ENCODE measurements at regions not wholly inside any gene's neighbourhood (a gene's known extent, or its start where the extent isn't known, plus 50 kb on each side); places are given as distances from the start of the nearest gene placed in this dataset.

DNA sequence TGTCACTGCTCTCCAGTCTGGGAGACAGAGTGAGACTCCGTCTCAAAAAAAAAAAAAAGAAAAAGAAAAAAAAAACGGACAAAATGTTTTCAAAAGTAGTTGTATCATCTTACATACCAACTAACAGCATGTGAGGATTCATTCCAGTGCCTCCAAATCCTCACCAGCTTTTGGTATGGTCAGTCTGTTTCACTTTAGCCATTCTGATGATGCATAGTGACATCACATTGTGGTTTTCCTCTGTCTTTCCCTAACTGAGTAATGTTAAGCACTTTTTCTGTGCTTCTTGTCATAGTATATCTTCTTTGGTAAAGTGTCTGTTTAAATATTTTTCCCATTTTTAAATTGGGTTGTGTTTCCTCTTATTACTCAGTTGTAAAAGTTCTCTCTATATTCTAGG is 251.4 kb upstream of the CTBP2 start (continued):
- TF ChIP-seq, protein P1, sequence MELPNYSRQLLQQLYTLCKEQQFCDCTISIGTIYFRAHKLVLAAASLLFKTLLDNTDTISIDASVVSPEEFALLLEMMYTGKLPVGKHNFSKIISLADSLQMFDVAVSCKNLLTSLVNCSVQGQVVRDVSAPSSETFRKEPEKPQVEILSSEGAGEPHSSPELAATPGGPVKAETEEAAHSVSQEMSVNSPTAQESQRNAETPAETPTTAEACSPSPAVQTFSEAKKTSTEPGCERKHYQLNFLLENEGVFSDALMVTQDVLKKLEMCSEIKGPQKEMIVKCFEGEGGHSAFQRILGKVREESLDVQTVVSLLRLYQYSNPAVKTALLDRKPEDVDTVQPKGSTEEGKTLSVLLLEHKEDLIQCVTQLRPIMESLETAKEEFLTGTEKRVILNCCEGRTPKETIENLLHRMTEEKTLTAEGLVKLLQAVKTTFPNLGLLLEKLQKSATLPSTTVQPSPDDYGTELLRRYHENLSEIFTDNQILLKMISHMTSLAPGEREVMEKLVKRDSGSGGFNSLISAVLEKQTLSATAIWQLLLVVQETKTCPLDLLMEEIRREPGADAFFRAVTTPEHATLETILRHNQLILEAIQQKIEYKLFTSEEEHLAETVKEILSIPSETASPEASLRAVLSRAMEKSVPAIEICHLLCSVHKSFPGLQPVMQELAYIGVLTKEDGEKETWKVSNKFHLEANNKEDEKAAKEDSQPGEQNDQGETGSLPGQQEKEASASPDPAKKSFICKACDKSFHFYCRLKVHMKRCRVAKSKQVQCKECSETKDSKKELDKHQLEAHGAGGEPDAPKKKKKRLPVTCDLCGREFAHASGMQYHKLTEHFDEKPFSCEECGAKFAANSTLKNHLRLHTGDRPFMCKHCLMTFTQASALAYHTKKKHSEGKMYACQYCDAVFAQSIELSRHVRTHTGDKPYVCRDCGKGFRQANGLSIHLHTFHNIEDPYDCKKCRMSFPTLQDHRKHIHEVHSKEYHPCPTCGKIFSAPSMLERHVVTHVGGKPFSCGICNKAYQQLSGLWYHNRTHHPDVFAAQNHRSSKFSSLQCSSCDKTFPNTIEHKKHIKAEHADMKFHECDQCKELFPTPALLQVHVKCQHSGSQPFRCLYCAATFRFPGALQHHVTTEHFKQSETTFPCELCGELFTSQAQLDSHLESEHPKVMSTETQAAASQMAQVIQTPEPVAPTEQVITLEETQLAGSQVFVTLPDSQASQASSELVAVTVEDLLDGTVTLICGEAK (IDR thresholded peaks at IDR 0.05; ENCODE audit: borderline replicate concordance): no peak
- TF ChIP-seq, protein P2, sequence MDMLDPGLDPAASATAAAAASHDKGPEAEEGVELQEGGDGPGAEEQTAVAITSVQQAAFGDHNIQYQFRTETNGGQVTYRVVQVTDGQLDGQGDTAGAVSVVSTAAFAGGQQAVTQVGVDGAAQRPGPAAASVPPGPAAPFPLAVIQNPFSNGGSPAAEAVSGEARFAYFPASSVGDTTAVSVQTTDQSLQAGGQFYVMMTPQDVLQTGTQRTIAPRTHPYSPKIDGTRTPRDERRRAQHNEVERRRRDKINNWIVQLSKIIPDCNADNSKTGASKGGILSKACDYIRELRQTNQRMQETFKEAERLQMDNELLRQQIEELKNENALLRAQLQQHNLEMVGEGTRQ (IDR thresholded peaks at IDR 0.05; ENCODE audit: borderline replicate concordance, low read depth, low read length): no peak

DNA sequence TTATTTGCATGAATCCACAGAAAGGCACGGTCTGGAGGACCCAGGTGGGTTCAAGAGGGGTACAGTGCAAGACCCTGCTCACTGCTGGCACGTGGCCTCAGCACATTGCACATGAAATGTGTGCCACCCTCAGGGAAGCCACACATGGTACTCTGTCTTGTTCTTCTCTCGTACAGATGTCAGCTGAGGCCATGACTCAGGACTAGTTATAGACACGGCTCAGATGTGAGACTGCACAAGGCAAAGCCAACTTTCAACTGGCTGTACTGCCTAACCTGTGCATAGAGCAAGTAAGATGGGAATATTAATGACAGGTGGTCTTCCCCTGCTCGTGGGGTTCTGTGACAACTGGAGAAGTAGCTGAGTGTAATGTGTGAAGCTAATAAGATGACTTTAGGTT is 249.4 kb upstream of the CTBP2 start:
- H3K9ac ChIP-seq (ENCODE audit: control insufficient read depth, insufficient read depth, low read length): no peak overlapping the region
- no peak overlapping the region for H3K4me2 ChIP-seq (ENCODE audit: control insufficient read depth, insufficient read depth)
- WGBS (ENCODE audit: insufficient coverage, insufficient replicate concordance, low lambda C conversion rate, missing lambda C conversion rate): 15% methylated on average over 5 of the region's 5 CpGs
- TF ChIP-seq TAF1 (IDR thresholded peaks at IDR 0.05; ENCODE audit: borderline replicate concordance, low read depth, low read length) (no peak), BRCA1 (IDR thresholded peaks at IDR 0.05; ENCODE audit: low read depth, low read length) (no peak)
- no peaks in the 10 kb centered on the region for H3K9me3 ChIP-seq (replicated peaks; ENCODE audit: control insufficient read depth, insufficient read depth, low read length)
- ChIA-PET SMC1A (ENCODE audit: uncharacterized antibody, unreplicated experiment) (no interaction called here), POLR2A (no interaction called here), CTCF (no interaction called here), RAD21 (ENCODE audit: unreplicated experiment) (no interaction called here)
- no peak overlapping the region for H3K27ac ChIP-seq (ENCODE audit: control insufficient read depth, insufficient read depth)
- H3K79me2 ChIP-seq (ENCODE audit: control insufficient read depth, insufficient read depth, low read length): no peaks in the 10 kb centered on the region
- H3K4me1 ChIP-seq (ENCODE audit: control insufficient read depth, insufficient read depth, low read length): no peaks in the 10 kb centered on the region
- H3K36me3 ChIP-seq (ENCODE audit: control insufficient read depth in 2 of 2, insufficient read depth in 2 of 2, low read length in 1 of 2): no peaks in the 10 kb centered on the region
- ATAC-seq (no peak), DNase-seq (ENCODE audit: low read depth, low spot score) (no peak), FAIRE-seq (no peak)
- no TSS peak for BruUV-seq (replicated peaks)
- intact Hi-C loops (cut with micrococcal nuclease; ENCODE audit: unreplicated experiment): no loop called here
- H3K4me3 ChIP-seq: no peak overlapping the region
- no peaks in the 10 kb centered on the region for H4K20me1 ChIP-seq (ENCODE audit: control insufficient read depth, insufficient read depth)
- in situ Hi-C loops (cut with MboI): no loop called here
- H2AFZ ChIP-seq (ENCODE audit: control insufficient read depth, low read depth, low read length): no peak overlapping the region
- no peaks in the 10 kb centered on the region for H3K27me3 ChIP-seq (replicated peaks in 1 of 2; ENCODE audit: control insufficient read depth in 2 of 2, insufficient read depth in 2 of 2, low read length in 1 of 2)
